ENCODE measurements at regions not wholly inside any gene's neighbourhood (a gene's known extent, or its start where the extent isn't known, plus 50 kb on each side); places are given as distances from the start of the nearest gene placed in this dataset.

GRCh38 chr3:170738766-170739165 lies 131.2 kb downstream of the RPL22L1 start:
- Histone ChIP-seq H3K4me1 (ENCODE audit: low read depth, poor library complexity, severe bottlenecking) (no peaks in the 10 kb centered on the region), H3K4me2 (no peak overlapping the region), H3K79me2 (ENCODE audit: insufficient read depth, low read depth) (no peaks in the 10 kb centered on the region), H3K36me3 (ENCODE audit: insufficient read depth) (no peaks in the 10 kb centered on the region), H3K27me3 (ENCODE audit: insufficient read depth, low read depth) (no peaks in the 10 kb centered on the region), H4K20me1 (ENCODE audit: insufficient read depth) (no peaks in the 10 kb centered on the region), H3K9ac (no peak overlapping the region), H2AFZ (ENCODE audit: low read depth) (no peak overlapping the region), H3K4me3 (IDR thresholded peaks at IDR 0.05; ENCODE audit: insufficient read depth, low read depth, low read length) (no peak overlapping the region), H3K27ac (no peak overlapping the region)
- no peak for TF ChIP-seq CTCF (conservative IDR thresholded peaks at IDR 0.05; ENCODE audit: low read depth, low read length)

GRCh38 chr3:170737498-170738162 lies 132.4 kb downstream of the RPL22L1 start:
- no peaks in the 10 kb centered on the region for H3K36me3 ChIP-seq (ENCODE audit: insufficient read depth)
- no peak overlapping the region for H3K4me3 ChIP-seq (IDR thresholded peaks at IDR 0.05; ENCODE audit: insufficient read depth, low read depth, low read length)
- no peak overlapping the region for H3K9ac ChIP-seq
- H3K27ac ChIP-seq = no peak overlapping the region
- no peaks in the 10 kb centered on the region for H3K79me2 ChIP-seq (ENCODE audit: insufficient read depth, low read depth)
- H3K4me2 ChIP-seq = no peak overlapping the region
- no peak for TF ChIP-seq CTCF (conservative IDR thresholded peaks at IDR 0.05; ENCODE audit: low read depth, low read length)
- H4K20me1 ChIP-seq (ENCODE audit: insufficient read depth) = no peaks in the 10 kb centered on the region
- H3K4me1 ChIP-seq (ENCODE audit: low read depth, poor library complexity, severe bottlenecking) = no peaks in the 10 kb centered on the region
- no peak overlapping the region for H2AFZ ChIP-seq (ENCODE audit: low read depth)
- H3K27me3 ChIP-seq (ENCODE audit: insufficient read depth, low read depth) = no peaks in the 10 kb centered on the region

GRCh38 chr3:170735821-170736220 lies 134.2 kb downstream of the RPL22L1 start:
- no peak for TF ChIP-seq CTCF (conservative IDR thresholded peaks at IDR 0.05; ENCODE audit: low read depth, low read length)
- Histone ChIP-seq H4K20me1 (ENCODE audit: insufficient read depth) (no peaks in the 10 kb centered on the region), H2AFZ (ENCODE audit: low read depth) (no peak overlapping the region), H3K4me2 (no peak overlapping the region), H3K4me3 (IDR thresholded peaks at IDR 0.05; ENCODE audit: insufficient read depth, low read depth, low read length) (no peak overlapping the region), H3K4me1 (ENCODE audit: low read depth, poor library complexity, severe bottlenecking) (no peaks in the 10 kb centered on the region), H3K27ac (no peak overlapping the region), H3K36me3 (ENCODE audit: insufficient read depth) (no peaks in the 10 kb centered on the region), H3K9ac (no peak overlapping the region), H3K27me3 (ENCODE audit: insufficient read depth, low read depth) (no peaks in the 10 kb centered on the region), H3K79me2 (ENCODE audit: insufficient read depth, low read depth) (no peaks in the 10 kb centered on the region)

- Histone ChIP-seq H3K79me2 (ENCODE audit: insufficient read depth, low read depth) (no peaks in the 10 kb centered on the region), H3K27me3 (ENCODE audit: insufficient read depth, low read depth) (no peaks in the 10 kb centered on the region), H3K4me3 (IDR thresholded peaks at IDR 0.05; ENCODE audit: insufficient read depth, low read depth, low read length) (no peak overlapping the region), H3K27ac (no peak overlapping the region), H3K4me1 (ENCODE audit: low read depth, poor library complexity, severe bottlenecking) (no peaks in the 10 kb centered on the region), H3K36me3 (ENCODE audit: insufficient read depth) (no peaks in the 10 kb centered on the region), H4K20me1 (ENCODE audit: insufficient read depth) (no peaks in the 10 kb centered on the region), H2AFZ (ENCODE audit: low read depth) (no peak overlapping the region), H3K4me2 (no peak overlapping the region), H3K9ac (no peak overlapping the region)
- no peak for TF ChIP-seq CTCF (conservative IDR thresholded peaks at IDR 0.05; ENCODE audit: low read depth, low read length)
Observed at GRCh38 chr3:170734735-170735065, 135.3 kb downstream of the RPL22L1 start.
